ENCODE measurements at regions not wholly inside any gene's neighbourhood (a gene's known extent, or its start where the extent isn't known, plus 50 kb on each side); places are given as distances from the start of the nearest gene placed in this dataset.

GRCh38 chr5:161235569-161235968 lies 311.0 kb downstream of the GABRB2 start:
- no peak for DNase-seq
- Histone ChIP-seq H3K9me3 (peaks cover 0 to under 1% (median 0%) of the 10 kb centered on the region in 8 donors), H3K27ac (no peak overlapping the region), H3K4me3 (no peak overlapping the region), H3K36me3 (no peaks in the 10 kb centered on the region), H3K27me3 (replicated peaks in 1 of 7) (no peaks in the 10 kb centered on the region), H3K4me1 (no peaks in the 10 kb centered on the region)
- intact Hi-C loops (cut with DNase I; ENCODE audit: low total_unique reads): no loop called here
- TF ChIP-seq POLR2A (IDR thresholded peaks at IDR 0.05): no peak
- TF ChIP-seq POLR2AphosphoS5 (IDR thresholded peaks at IDR 0.05): no peak
- 28 to 62% (median 58%) methylated on average over 1 of the region's 1 CpG for WGBS, 5 donors

DNA sequence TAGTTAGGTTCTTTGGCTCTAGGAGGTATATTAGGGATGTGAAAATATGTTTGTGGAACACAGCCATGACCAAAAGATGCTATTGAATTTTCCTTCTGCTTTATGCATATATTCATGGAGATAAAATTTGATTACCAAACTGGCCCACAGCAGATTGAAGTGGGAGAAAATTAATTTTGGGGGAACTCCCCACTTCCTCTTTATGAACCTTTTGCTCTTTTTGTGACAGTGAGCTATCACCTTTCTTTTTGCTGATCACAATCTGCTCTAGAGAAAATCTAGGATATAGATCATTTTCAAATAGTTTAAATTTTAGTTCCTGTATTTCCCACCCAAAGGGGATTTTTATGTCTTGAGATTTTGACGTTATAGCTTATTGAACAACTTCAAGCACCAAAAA lies 313.0 kb downstream of the GABRB2 start:
- intact Hi-C loops (cut with DNase I; ENCODE audit: low total_unique reads): no loop called here
- TF ChIP-seq, protein P1, sequence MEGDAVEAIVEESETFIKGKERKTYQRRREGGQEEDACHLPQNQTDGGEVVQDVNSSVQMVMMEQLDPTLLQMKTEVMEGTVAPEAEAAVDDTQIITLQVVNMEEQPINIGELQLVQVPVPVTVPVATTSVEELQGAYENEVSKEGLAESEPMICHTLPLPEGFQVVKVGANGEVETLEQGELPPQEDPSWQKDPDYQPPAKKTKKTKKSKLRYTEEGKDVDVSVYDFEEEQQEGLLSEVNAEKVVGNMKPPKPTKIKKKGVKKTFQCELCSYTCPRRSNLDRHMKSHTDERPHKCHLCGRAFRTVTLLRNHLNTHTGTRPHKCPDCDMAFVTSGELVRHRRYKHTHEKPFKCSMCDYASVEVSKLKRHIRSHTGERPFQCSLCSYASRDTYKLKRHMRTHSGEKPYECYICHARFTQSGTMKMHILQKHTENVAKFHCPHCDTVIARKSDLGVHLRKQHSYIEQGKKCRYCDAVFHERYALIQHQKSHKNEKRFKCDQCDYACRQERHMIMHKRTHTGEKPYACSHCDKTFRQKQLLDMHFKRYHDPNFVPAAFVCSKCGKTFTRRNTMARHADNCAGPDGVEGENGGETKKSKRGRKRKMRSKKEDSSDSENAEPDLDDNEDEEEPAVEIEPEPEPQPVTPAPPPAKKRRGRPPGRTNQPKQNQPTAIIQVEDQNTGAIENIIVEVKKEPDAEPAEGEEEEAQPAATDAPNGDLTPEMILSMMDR (IDR thresholded peaks at IDR 0.05 in 8 of 11, conservative IDR thresholded peaks at IDR 0.05 in 3 of 11): no peak
- TF ChIP-seq POLR2AphosphoS5 (IDR thresholded peaks at IDR 0.05): no peak
- no peak for TF ChIP-seq POLR2A (IDR thresholded peaks at IDR 0.05)
- WGBS, 5 donors: 68 to 80% (median 74%) methylated on average over 1 of the region's 1 CpG
- no peak overlapping the region for H3K4me3 ChIP-seq
- DNase-seq: no peak
- no peaks in the 10 kb centered on the region for H3K4me1 ChIP-seq
- H3K36me3 ChIP-seq: no peaks in the 10 kb centered on the region
- H3K9me3 ChIP-seq: no peaks in the 10 kb centered on the region
- no peaks in the 10 kb centered on the region for H3K27me3 ChIP-seq (replicated peaks in 1 of 7)
- no peak overlapping the region for H3K27ac ChIP-seq

- H3K9me3 ChIP-seq: no peaks in the 10 kb centered on the region
- no peaks in the 10 kb centered on the region for H3K36me3 ChIP-seq
- H3K27ac ChIP-seq: no peak overlapping the region
- DNase-seq: no peak
- WGBS, 5 donors: 40 to 79% (median 60%) methylated on average over 3 of the region's 3 CpGs
- no peaks in the 10 kb centered on the region for H3K27me3 ChIP-seq (replicated peaks in 1 of 7)
- intact Hi-C loops (cut with DNase I; ENCODE audit: low total_unique reads): no loop called here
- TF ChIP-seq POLR2A (IDR thresholded peaks at IDR 0.05) (no peak), POLR2AphosphoS5 (IDR thresholded peaks at IDR 0.05) (no peak)
- TF ChIP-seq, protein P1 (IDR thresholded peaks at IDR 0.05 in 8 of 11, conservative IDR thresholded peaks at IDR 0.05 in 3 of 11): no peak
- H3K4me3 ChIP-seq: no peak overlapping the region
- H3K4me1 ChIP-seq: no peaks in the 10 kb centered on the region
These were observed 316.3 kb downstream of the GABRB2 start for GRCh38 chr5:161230221-161230620.

GRCh38 chr5:161219816-161220215 lies 326.7 kb downstream of the GABRB2 start:
- H3K36me3 ChIP-seq: no peaks in the 10 kb centered on the region
- TF ChIP-seq POLR2A (IDR thresholded peaks at IDR 0.05) (no peak), POLR2AphosphoS5 (IDR thresholded peaks at IDR 0.05) (no peak)
- TF ChIP-seq, protein P1 (IDR thresholded peaks at IDR 0.05 in 8 of 11, conservative IDR thresholded peaks at IDR 0.05 in 3 of 11): no peak
- H3K27me3 ChIP-seq (replicated peaks in 1 of 7): no peaks in the 10 kb centered on the region
- 78 to 91% (median 84%) methylated on average over 4 of the region's 4 CpGs for WGBS, 5 donors
- intact Hi-C loops (cut with DNase I; ENCODE audit: low total_unique reads): no loop called here
- peaks cover 0 to 5% (median 0%) of the 10 kb centered on the region in 8 donors for H3K9me3 ChIP-seq
- H3K4me1 ChIP-seq: no peaks in the 10 kb centered on the region
- H3K4me3 ChIP-seq: no peak overlapping the region
- H3K27ac ChIP-seq: no peak overlapping the region
- no peak for DNase-seq

DNA sequence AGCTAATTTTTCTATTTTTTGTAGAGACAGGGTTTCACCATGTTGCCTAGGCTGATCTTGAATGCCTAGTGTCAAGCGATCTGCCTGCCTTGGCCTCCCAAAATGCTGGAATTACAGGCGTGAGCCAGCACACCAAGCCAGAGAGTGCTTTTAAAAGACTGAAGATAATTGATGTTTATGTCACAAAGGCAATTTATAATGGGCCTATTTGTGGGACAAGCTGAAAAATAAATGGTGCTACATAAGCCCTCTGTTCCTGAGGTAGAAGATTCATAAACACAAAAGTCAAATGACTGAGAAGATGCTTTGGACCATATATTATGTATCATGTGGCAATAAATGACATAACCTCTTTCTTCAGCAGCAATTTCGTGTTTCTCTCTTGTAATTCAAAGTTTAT lies 329.6 kb downstream of the GABRB2 start:
- H3K27ac ChIP-seq: no peak overlapping the region
- H3K27me3 ChIP-seq (replicated peaks in 1 of 7): no peaks in the 10 kb centered on the region
- TF ChIP-seq, protein P1 (IDR thresholded peaks at IDR 0.05 in 8 of 11, conservative IDR thresholded peaks at IDR 0.05 in 3 of 11): no peak
- TF ChIP-seq POLR2A (IDR thresholded peaks at IDR 0.05) (no peak), POLR2AphosphoS5 (IDR thresholded peaks at IDR 0.05) (no peak)
- no peak for DNase-seq
- H3K4me1 ChIP-seq: no peaks in the 10 kb centered on the region
- H3K36me3 ChIP-seq: no peaks in the 10 kb centered on the region
- intact Hi-C loops (cut with DNase I; ENCODE audit: low total_unique reads): no loop called here
- H3K4me3 ChIP-seq: no peak overlapping the region
- H3K9me3 ChIP-seq: peaks cover 0 to 5% (median 0%) of the 10 kb centered on the region in 8 donors
- WGBS, 5 donors: 64 to 74% (median 67%) methylated on average over 3 of the region's 3 CpGs

Data from spleen (tissue), 11 donors.